Neutrophil (primary cell): ENCODE measurements at regions not wholly inside any gene's neighbourhood (a gene's known extent, or its start where the extent isn't known, plus 50 kb on each side); places are given as distances from the start of the nearest gene placed in this dataset.

Experiments used
- H3K27ac ChIP-seq: fragments of 200-600 bp; sonication (generic); 2 replicates; pipeline ENCODE4 v1.5.1; 2016; ENCODE audit warnings: mild to moderate bottlenecking, moderate library complexity
- H3K27me3 ChIP-seq: fragments of 200-600 bp; sonication (generic); 2 replicates; pipeline ENCODE4 v1.6.0; 2016; ENCODE audit warnings: mild to moderate bottlenecking
- H3K36me3 ChIP-seq: fragments of 200-600 bp; sonication (generic); 2 replicates; pipeline ENCODE4 v1.5.1; 2017
- H3K4me1 ChIP-seq, 2 experiments: fragments of 200-600 bp in 1 of 2; sonication (generic) in 1 of 2; 1 replicate in 1 of 2; 2 replicates in 1 of 2; pipeline versions ENCODE4 v1.5.1 to v1.6.1; 2013 to 2016; ENCODE audit warnings: low read depth in 1 of 2, low read length in 1 of 2, mild to moderate bottlenecking in 1 of 2, moderate library complexity in 1 of 2; ENCODE audit not compliant: control insufficient read depth in 1 of 2, insufficient read depth in 1 of 2
- H3K4me3 ChIP-seq, 2 experiments: fragments of 200-600 bp in 1 of 2; sonication (generic) in 1 of 2; 1 replicate in 1 of 2; 2 replicates in 1 of 2; pipeline ENCODE4 v1.5.1; 2013 to 2016; ENCODE audit warnings: low read depth in 1 of 2, low read length in 1 of 2, mild to moderate bottlenecking in 1 of 2, moderate library complexity in 1 of 2
- H3K9me3 ChIP-seq: fragments of 200-600 bp; sonication (generic); 2 replicates; pipeline ENCODE4 v1.5.1; 2016
- CTCF ChIP-seq: fragments of 200-600 bp; sonication (generic); IDR thresholded peaks from 2 replicates; pipeline ENCODE4 v1.5.1; 2016; ENCODE audit warnings: antibody characterized with exemption

GRCh38 chr14:94979891-94980290 is 177.4 kb downstream of the DICER1 start:
- no peak for TF ChIP-seq CTCF

DNA sequence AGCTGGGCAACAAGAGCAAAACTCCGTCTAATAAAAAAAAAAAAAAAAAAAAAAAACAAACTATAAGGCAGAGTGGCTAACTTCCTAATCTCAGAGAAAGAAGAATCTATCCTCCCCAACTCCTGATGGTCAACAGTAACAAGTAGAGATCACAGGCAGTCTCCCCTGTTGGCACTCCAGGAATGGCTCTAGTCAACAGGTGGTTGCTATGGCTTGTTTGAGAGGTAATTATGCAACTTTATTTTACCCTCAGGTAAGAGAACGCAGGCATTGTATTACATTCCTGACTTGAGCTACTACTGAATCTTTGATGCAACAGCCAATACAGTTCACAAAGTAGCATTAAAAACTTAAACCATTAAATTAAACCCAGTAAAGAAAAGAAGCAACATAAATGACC is 180.3 kb downstream of the DICER1 start:
- H3K36me3 ChIP-seq: no peaks in the 10 kb centered on the region
- TF ChIP-seq CTCF: no peak
- no peak overlapping the region for H3K4me3 ChIP-seq
- peaks cover 14% of the 10 kb centered on the region for H3K27me3 ChIP-seq
- H3K9me3 ChIP-seq: no peaks in the 10 kb centered on the region
- H3K27ac ChIP-seq: no peak overlapping the region
- H3K4me1 ChIP-seq: no peaks in the 10 kb centered on the region

More at GRCh38 chr14:94979891-94980290, 177.4 kb downstream of the DICER1 start:
- Histone ChIP-seq H3K4me1 (no peaks in the 10 kb centered on the region), H3K36me3 (no peaks in the 10 kb centered on the region), H3K27ac (no peak overlapping the region), H3K4me3 (no peak overlapping the region), H3K27me3 (peaks cover 25% of the 10 kb centered on the region), H3K9me3 (no peaks in the 10 kb centered on the region)

- H3K9me3 ChIP-seq: no peaks in the 10 kb centered on the region
- no peak for TF ChIP-seq CTCF
- no peak overlapping the region for H3K4me3 ChIP-seq
- peaks cover 22% of the 10 kb centered on the region for H3K27me3 ChIP-seq
- H3K4me1 ChIP-seq: no peaks in the 10 kb centered on the region
- no peaks in the 10 kb centered on the region for H3K36me3 ChIP-seq
- H3K27ac ChIP-seq: no peak overlapping the region
Observed at GRCh38 chr14:94975366-94975765, 182.0 kb downstream of the DICER1 start.

DNA sequence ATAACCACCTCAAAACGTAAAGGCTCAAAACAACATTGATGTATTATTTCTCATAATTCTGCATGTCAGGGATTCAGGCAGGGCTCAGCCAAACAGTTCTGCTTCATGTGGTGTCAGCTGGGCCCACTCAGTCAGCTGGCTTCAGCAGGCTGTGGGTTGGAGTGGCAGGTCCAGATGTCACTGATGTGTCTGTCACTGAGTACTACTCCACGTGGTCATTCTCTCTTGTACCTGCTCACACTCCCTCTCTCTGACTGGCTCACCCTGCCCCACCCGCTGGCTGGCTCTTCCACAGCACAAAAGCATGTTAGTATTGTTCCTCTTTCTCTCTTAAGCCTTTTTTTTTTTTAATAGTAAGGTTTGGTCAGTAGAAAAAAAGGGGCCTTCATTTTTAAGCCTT is 182.4 kb downstream of the DICER1 start:
- TF ChIP-seq CTCF: no peak
- Histone ChIP-seq H3K4me1 (no peaks in the 10 kb centered on the region), H3K27me3 (peaks cover 22% of the 10 kb centered on the region), H3K27ac (no peak overlapping the region), H3K9me3 (no peaks in the 10 kb centered on the region), H3K36me3 (no peaks in the 10 kb centered on the region), H3K4me3 (no peak overlapping the region)

- Histone ChIP-seq H3K4me1 (no peaks in the 10 kb centered on the region), H3K36me3 (no peaks in the 10 kb centered on the region), H3K4me3 (no peak overlapping the region), H3K9me3 (no peaks in the 10 kb centered on the region), H3K27ac (no peak overlapping the region), H3K27me3 (peaks cover 22% of the 10 kb centered on the region)
- TF ChIP-seq CTCF: no peak
Observed at GRCh38 chr14:94974422-94974821, 182.9 kb downstream of the DICER1 start.

- H3K36me3 ChIP-seq: no peaks in the 10 kb centered on the region
- no peak for TF ChIP-seq CTCF
- no peaks in the 10 kb centered on the region for H3K4me1 ChIP-seq
- peaks cover 22% of the 10 kb centered on the region for H3K27me3 ChIP-seq
- H3K4me3 ChIP-seq: no peak overlapping the region
- no peaks in the 10 kb centered on the region for H3K9me3 ChIP-seq
- H3K27ac ChIP-seq: no peak overlapping the region
Observed at GRCh38 chr14:94971750-94972149, 185.6 kb downstream of the DICER1 start.
